ENCODE measurements at regions not wholly inside any gene's neighbourhood (a gene's known extent, or its start where the extent isn't known, plus 50 kb on each side); places are given as distances from the start of the nearest gene placed in this dataset.

DNA sequence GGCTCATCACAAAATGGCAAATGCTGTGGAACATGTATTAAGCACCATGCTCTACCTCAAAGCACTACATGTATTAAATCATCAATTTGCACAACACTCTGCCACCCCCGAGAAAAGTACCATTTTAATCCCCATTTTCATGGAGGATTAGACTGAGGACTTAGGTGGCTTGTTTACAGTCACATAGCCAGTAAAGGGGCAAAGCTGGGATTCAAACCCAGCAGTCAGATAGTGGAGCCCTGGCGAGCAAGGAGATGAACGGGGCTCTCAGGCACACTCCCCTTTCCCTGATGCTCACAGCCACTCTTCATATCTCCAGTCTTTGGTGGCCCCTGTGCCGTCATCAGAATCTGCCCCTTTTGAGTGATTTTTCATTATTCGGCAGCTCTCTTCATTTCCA lies 262.9 kb downstream of the DIRAS2 start:
- TF ChIP-seq, protein P1, sequence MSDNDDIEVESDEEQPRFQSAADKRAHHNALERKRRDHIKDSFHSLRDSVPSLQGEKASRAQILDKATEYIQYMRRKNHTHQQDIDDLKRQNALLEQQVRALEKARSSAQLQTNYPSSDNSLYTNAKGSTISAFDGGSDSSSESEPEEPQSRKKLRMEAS (IDR thresholded peaks at IDR 0.05), result no peak
- TF ChIP-seq CREB1 (IDR thresholded peaks at IDR 0.05; ENCODE audit: low read depth) (no peak), TCF12 (IDR thresholded peaks at IDR 0.05; ENCODE audit: low read depth) (no peak), EP300 (IDR thresholded peaks at IDR 0.05; ENCODE audit: borderline replicate concordance) (no peak), TAF1 (IDR thresholded peaks at IDR 0.05; ENCODE audit: low read depth) (no peak)
